ENCODE measurements at regions not wholly inside any gene's neighbourhood (a gene's known extent, or its start where the extent isn't known, plus 50 kb on each side); places are given as distances from the start of the nearest gene placed in this dataset.

- ATAC-seq (no peak), DNase-seq (no peak)
- no peak overlapping the region for H3K4me3 ChIP-seq
- 80 to 85% methylated on average over 15 of the region's 15 CpGs for WGBS, 2 donors
- H3K4me1 ChIP-seq: no peaks in the 10 kb centered on the region
- no peak for TF ChIP-seq POLR2A (IDR thresholded peaks at IDR 0.05)
- no peak for TF ChIP-seq CTCF (IDR thresholded peaks at IDR 0.05)
- H3K27me3 ChIP-seq: no peaks in the 10 kb centered on the region
- intact Hi-C loops (cut with DNase I): no loop called here
- H3K36me3 ChIP-seq (replicated peaks in 1 of 2; ENCODE audit: insufficient read depth in 1 of 2, low read depth in 2 of 2): no peaks in the 10 kb centered on the region
- H3K9me3 ChIP-seq: no peaks in the 10 kb centered on the region
- no peak overlapping the region for H3K27ac ChIP-seq
These were observed 278.1 kb downstream of the AJAP1 start for GRCh38 chr1:4932311-4933030.

- no peaks in the 10 kb centered on the region for H3K9me3 ChIP-seq
- no peaks in the 10 kb centered on the region for H3K36me3 ChIP-seq (replicated peaks in 1 of 2; ENCODE audit: insufficient read depth in 1 of 2, low read depth in 2 of 2)
- intact Hi-C loops (cut with DNase I): no loop called here
- ATAC-seq: no peak
- H3K4me3 ChIP-seq: no peak overlapping the region
- H3K4me1 ChIP-seq: no peaks in the 10 kb centered on the region
- peak in 1 of 4 donors; percentile 28 for DNase-seq
- no peak overlapping the region for H3K27ac ChIP-seq
- H3K27me3 ChIP-seq: no peaks in the 10 kb centered on the region
- 59 to 78% methylated on average over 4 of the region's 4 CpGs for WGBS, 2 donors
- TF ChIP-seq CTCF (IDR thresholded peaks at IDR 0.05) (no peak), POLR2A (IDR thresholded peaks at IDR 0.05) (no peak)
These were observed 277.1 kb downstream of the AJAP1 start for GRCh38 chr1:4931486-4931885.

- no peak overlapping the region for H3K4me3 ChIP-seq
- no peaks in the 10 kb centered on the region for H3K27me3 ChIP-seq
- DNase-seq (peak in 1 of 4 donors; percentile 29), ATAC-seq (no peak)
- WGBS, 2 donors: 38 to 63% methylated on average over 1 to 6 of the region's 6 CpGs
- H3K4me1 ChIP-seq: peaks cover 6% of the 10 kb centered on the region
- H3K27ac ChIP-seq: no peak overlapping the region
- intact Hi-C loops (cut with DNase I): no loop called here
- H3K36me3 ChIP-seq (replicated peaks in 1 of 2; ENCODE audit: insufficient read depth in 1 of 2, low read depth in 2 of 2): no peaks in the 10 kb centered on the region
- H3K9me3 ChIP-seq: no peaks in the 10 kb centered on the region
- TF ChIP-seq CTCF (IDR thresholded peaks at IDR 0.05) (no peak), POLR2A (IDR thresholded peaks at IDR 0.05) (no peak)
These were observed 273.8 kb downstream of the AJAP1 start for GRCh38 chr1:4928186-4928585.

- Histone ChIP-seq H3K36me3 (replicated peaks in 1 of 2; ENCODE audit: insufficient read depth in 1 of 2, low read depth in 2 of 2) (no peaks in the 10 kb centered on the region), H3K27ac (peak overlapping the region in 1 of 4 donors; percentile 57), H3K9me3 (peaks cover 0 to 8% (median 0%) of the 10 kb centered on the region in 3 donors), H3K4me1 (peaks cover 12% of the 10 kb centered on the region), H3K27me3 (no peaks in the 10 kb centered on the region), H3K4me3 (no peak overlapping the region)
- intact Hi-C loops (cut with DNase I): no loop called here
- DNase-seq: peak in 2 of 4 donors; percentile 49 to 77
- ATAC-seq: no peak
- WGBS, 2 donors: 23 to 31% methylated on average over 2 of the region's 2 CpGs
- TF ChIP-seq POLR2A (IDR thresholded peaks at IDR 0.05): no peak
- no peak for TF ChIP-seq CTCF (IDR thresholded peaks at IDR 0.05)
These were observed 269.9 kb downstream of the AJAP1 start for GRCh38 chr1:4924356-4924755.

- intact Hi-C loops (cut with DNase I): no loop called here
- Histone ChIP-seq H3K4me3 (no peak overlapping the region), H3K27me3 (no peaks in the 10 kb centered on the region), H3K9me3 (peaks cover 0 to 8% (median 0%) of the 10 kb centered on the region in 3 donors), H3K36me3 (replicated peaks in 1 of 2; ENCODE audit: insufficient read depth in 1 of 2, low read depth in 2 of 2) (no peaks in the 10 kb centered on the region), H3K27ac (no peak overlapping the region), H3K4me1 (no peaks in the 10 kb centered on the region)
- TF ChIP-seq POLR2A (IDR thresholded peaks at IDR 0.05) (no peak), CTCF (IDR thresholded peaks at IDR 0.05) (no peak)
- DNase-seq: no peak
- WGBS, 2 donors: 79 to 83% methylated on average over 7 of the region's 7 CpGs
- no peak for ATAC-seq
These were observed 262.2 kb downstream of the AJAP1 start for GRCh38 chr1:4916610-4917009.

Measured in body of pancreas (tissue), 4 donors.